Natural killer cell (primary cell): ENCODE measurements at regions not wholly inside any gene's neighbourhood (a gene's known extent, or its start where the extent isn't known, plus 50 kb on each side); places are given as distances from the start of the nearest gene placed in this dataset.

ENCODE experiments used
- ATAC-seq, 3 donors: fragments of 150-1000 bp in 2 of 3; fragments of 200-7000 bp in 1 of 3; cut with Tn5 transposase; 1 replicate in 1 of 3; 2 replicates in 2 of 3; pipeline ENCODE4 v1.10.0; 2021; ENCODE audit warnings: mild to moderate bottlenecking in 2 of 3, moderate library complexity in 2 of 3
- DNase-seq, 2 donors: peaks; one replicate each; pipeline versions ENCODE4 v3.0.0 to v3.0.0-alpha.2; 2013 to 2021; ENCODE audit warnings: mixed read lengths in 1 of 2
- H3K27ac ChIP-seq: one replicate; pipeline ENCODE4 v1.5.1; 2013; ENCODE audit warnings: mild to moderate bottlenecking, low read length
- H3K27me3 ChIP-seq: one replicate; pipeline ENCODE4 v1.6.1; 2013; ENCODE audit warnings: low read length; ENCODE audit not compliant: control insufficient read depth, insufficient read depth
- H3K36me3 ChIP-seq: one replicate; pipeline ENCODE4 v1.6.1; 2013; ENCODE audit warnings: low read length; ENCODE audit not compliant: control insufficient read depth, insufficient read depth
- H3K4me1 ChIP-seq: one replicate; pipeline ENCODE4 v1.6.1; 2013; ENCODE audit warnings: low read length; ENCODE audit not compliant: control insufficient read depth, insufficient read depth
- H3K4me3 ChIP-seq: one replicate; pipeline ENCODE4 v1.5.1; 2013; ENCODE audit warnings: low read length
- H3K9me3 ChIP-seq: one replicate; pipeline ENCODE4 v1.6.1; 2013; ENCODE audit warnings: low read length; ENCODE audit not compliant: control insufficient read depth, insufficient read depth
- H3K27ac Mint-ChIP-seq, 2 donors: one replicate each; pipeline ENCODE4 v1.8.0; 2022; ENCODE audit warnings: mild to moderate bottlenecking in 2 of 2, mixed read lengths in 2 of 2, moderate library complexity in 1 of 2
- H3K27me3 Mint-ChIP-seq, 2 donors: one replicate each; pipeline ENCODE4 v1.8.0; 2022; ENCODE audit warnings: low read depth in 2 of 2, mixed read lengths in 2 of 2
- H3K36me3 Mint-ChIP-seq: one replicate; pipeline ENCODE4 v1.8.0; 2022; ENCODE audit warnings: mixed read lengths
- H3K4me1 Mint-ChIP-seq, 2 donors: one replicate each; pipeline ENCODE4 v1.8.0; 2022; ENCODE audit warnings: mixed read lengths in 2 of 2
- H3K4me3 Mint-ChIP-seq: one replicate; pipeline ENCODE4 v1.8.0; 2022; ENCODE audit warnings: mild to moderate bottlenecking, moderate library complexity, mixed read lengths
- H3K9me3 Mint-ChIP-seq, 2 donors: one replicate each; pipeline ENCODE4 v1.8.0; 2022; ENCODE audit warnings: mixed read lengths in 2 of 2
- WGBS: methylation state at CpG from one replicate; pipeline ENCODE4 v1.1.7; 2013; ENCODE audit warnings: missing lambda C conversion rate; ENCODE audit not compliant: insufficient coverage; 5-methylcytosine and 5-hydroxymethylcytosine counted together
- intact Hi-C: fragments of 100-400 bp; cut with micrococcal nuclease; formaldehyde crosslinking; loops from one replicate; pipeline ENCODE4 v1.14.2; 2022
- TF ChIP-seq, protein P1 (sequence below): fragments of 200-600 bp; IDR thresholded peaks from one replicate; pipeline ENCODE4 v1.8.0; 2022; ENCODE audit warnings: antibody characterized with exemption

DNA sequence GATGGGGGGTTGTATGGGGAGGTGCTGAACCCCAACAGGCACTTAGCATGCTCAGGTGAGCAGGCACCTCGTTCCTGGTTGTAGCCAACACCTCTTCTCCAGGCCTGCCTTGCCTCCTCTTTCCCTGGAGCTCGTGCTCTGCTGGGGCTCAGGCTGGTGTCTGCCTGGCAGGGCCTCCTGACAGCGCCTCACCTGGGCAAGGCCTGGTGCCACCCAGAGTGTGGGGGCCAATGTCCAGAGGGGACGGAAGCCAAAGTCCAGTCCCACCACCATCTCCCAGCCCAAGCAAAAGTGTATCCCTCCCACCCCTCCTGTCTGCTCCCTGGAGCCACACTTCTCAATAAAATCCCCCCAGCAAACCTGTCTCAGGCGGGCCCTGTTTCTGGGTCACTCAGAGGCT, 304.2 kb upstream of the TNRC6C start:
- TF ChIP-seq, protein P1, sequence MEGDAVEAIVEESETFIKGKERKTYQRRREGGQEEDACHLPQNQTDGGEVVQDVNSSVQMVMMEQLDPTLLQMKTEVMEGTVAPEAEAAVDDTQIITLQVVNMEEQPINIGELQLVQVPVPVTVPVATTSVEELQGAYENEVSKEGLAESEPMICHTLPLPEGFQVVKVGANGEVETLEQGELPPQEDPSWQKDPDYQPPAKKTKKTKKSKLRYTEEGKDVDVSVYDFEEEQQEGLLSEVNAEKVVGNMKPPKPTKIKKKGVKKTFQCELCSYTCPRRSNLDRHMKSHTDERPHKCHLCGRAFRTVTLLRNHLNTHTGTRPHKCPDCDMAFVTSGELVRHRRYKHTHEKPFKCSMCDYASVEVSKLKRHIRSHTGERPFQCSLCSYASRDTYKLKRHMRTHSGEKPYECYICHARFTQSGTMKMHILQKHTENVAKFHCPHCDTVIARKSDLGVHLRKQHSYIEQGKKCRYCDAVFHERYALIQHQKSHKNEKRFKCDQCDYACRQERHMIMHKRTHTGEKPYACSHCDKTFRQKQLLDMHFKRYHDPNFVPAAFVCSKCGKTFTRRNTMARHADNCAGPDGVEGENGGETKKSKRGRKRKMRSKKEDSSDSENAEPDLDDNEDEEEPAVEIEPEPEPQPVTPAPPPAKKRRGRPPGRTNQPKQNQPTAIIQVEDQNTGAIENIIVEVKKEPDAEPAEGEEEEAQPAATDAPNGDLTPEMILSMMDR = no peak
- Histone ChIP-seq H3K9me3 (no peaks in the 10 kb centered on the region), H3K36me3 (no peaks in the 10 kb centered on the region), H3K4me1 (no peaks in the 10 kb centered on the region), H3K4me3 (no peak overlapping the region), H3K27ac (no peak overlapping the region), H3K27me3 (no peaks in the 10 kb centered on the region)
- no peak overlapping the region for H3K4me3 Mint-ChIP-seq
- H3K27me3 Mint-ChIP-seq = peaks cover 13 to 16% of the 10 kb centered on the region in 2 donors
- intact Hi-C loops = no loop called here
- H3K27ac Mint-ChIP-seq = no peak overlapping the region
- no peaks in the 10 kb centered on the region for H3K4me1 Mint-ChIP-seq
- no peaks in the 10 kb centered on the region for H3K9me3 Mint-ChIP-seq
- DNase-seq (no peak), ATAC-seq (no peak)
- H3K36me3 Mint-ChIP-seq = no peaks in the 10 kb centered on the region
- 85% methylated on average over 5 of the region's 5 CpGs for WGBS

DNA sequence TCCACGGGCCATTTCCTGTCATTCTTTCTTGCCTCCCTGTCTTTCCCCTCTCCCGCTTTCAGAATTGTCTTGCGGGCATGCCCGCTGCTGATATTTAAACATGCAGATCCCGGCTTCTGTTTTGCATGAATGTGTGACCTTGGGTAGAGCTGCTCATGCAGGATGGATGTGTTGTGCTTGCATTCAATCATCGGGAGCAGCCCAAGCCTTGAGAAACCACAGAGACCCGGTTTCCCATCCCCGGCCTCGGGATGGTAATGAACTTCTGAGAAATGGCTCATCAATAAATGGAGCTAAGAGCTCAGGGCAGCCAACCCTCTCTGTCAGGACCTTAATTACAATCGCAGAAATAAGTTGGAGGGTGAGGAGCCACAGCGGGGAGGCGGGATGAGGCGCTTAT, 303.7 kb upstream of the TNRC6C start:
- TF ChIP-seq, protein P1 = no peak
- Mint-ChIP-seq H3K4me3 (no peak overlapping the region), H3K27me3 (peaks cover 13 to 16% of the 10 kb centered on the region in 2 donors), H3K4me1 (no peaks in the 10 kb centered on the region), H3K9me3 (no peaks in the 10 kb centered on the region), H3K27ac (no peak overlapping the region), H3K36me3 (no peaks in the 10 kb centered on the region)
- Histone ChIP-seq H3K4me1 (no peaks in the 10 kb centered on the region), H3K27ac (no peak overlapping the region), H3K27me3 (no peaks in the 10 kb centered on the region), H3K36me3 (no peaks in the 10 kb centered on the region), H3K4me3 (no peak overlapping the region), H3K9me3 (no peaks in the 10 kb centered on the region)
- WGBS = 74% methylated on average over 13 of the region's 13 CpGs
- ATAC-seq = no peak
- intact Hi-C loops = no loop called here
- no peak for DNase-seq

DNA sequence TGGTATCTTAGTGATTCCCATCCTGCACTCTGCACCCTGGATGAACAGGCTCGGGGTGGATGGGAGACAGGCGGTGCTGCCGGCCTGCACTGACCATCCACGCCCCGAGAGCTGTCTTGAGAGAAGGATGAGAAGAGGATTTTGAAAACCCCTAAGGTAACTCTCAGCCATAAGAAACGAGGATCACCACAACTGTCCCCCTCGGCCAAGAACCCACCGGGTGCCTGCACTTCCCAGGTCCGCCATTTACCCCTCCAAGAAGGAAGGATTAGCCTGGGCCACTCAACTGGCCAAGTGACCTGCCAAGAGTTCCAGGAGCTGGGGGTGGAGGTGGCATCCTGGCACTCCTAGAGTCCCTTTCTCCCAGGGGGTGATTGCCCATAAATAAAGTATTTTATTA, 302.4 kb upstream of the TNRC6C start:
- ATAC-seq = no peak
- no peak for DNase-seq
- Mint-ChIP-seq H3K9me3 (no peaks in the 10 kb centered on the region), H3K36me3 (no peaks in the 10 kb centered on the region), H3K4me1 (no peaks in the 10 kb centered on the region), H3K27me3 (peaks cover 13 to 20% of the 10 kb centered on the region in 2 donors), H3K27ac (no peak overlapping the region), H3K4me3 (no peak overlapping the region)
- Histone ChIP-seq H3K27ac (no peak overlapping the region), H3K27me3 (no peaks in the 10 kb centered on the region), H3K4me1 (no peaks in the 10 kb centered on the region), H3K9me3 (no peaks in the 10 kb centered on the region), H3K36me3 (no peaks in the 10 kb centered on the region), H3K4me3 (no peak overlapping the region)
- intact Hi-C loops = no loop called here
- TF ChIP-seq, protein P1 = no peak
- 91% methylated on average over 9 of the region's 9 CpGs for WGBS

DNA sequence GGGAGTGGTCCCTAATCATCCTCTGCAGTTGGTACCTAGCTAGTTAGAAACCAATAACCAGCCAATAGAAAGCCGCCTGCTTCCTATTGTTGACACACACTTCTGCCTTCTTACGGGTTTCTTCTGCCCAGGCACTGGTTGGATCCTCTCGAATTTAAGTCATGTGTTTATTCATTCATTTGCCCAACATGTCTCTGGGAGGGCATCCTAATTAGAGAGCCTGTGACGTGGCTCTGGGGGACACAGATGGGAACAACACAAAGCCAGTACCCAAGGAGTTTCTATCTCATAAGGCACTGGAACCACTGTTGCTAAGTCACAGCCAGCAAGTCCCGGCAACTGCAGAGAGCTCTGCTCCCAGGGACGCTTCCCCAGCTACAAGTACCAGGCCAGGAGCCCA, 300.7 kb upstream of the TNRC6C start:
- no peak for DNase-seq
- intact Hi-C loops = no loop called here
- Histone ChIP-seq H3K9me3 (no peaks in the 10 kb centered on the region), H3K27me3 (no peaks in the 10 kb centered on the region), H3K36me3 (no peaks in the 10 kb centered on the region), H3K27ac (no peak overlapping the region), H3K4me1 (no peaks in the 10 kb centered on the region), H3K4me3 (no peak overlapping the region)
- WGBS = 91% methylated on average over 6 of the region's 6 CpGs
- Mint-ChIP-seq H3K36me3 (no peaks in the 10 kb centered on the region), H3K27ac (no peak overlapping the region), H3K9me3 (no peaks in the 10 kb centered on the region), H3K4me3 (no peak overlapping the region), H3K27me3 (peaks cover 13 to 20% of the 10 kb centered on the region in 2 donors), H3K4me1 (no peaks in the 10 kb centered on the region)
- TF ChIP-seq, protein P1 = no peak
- no peak for ATAC-seq
